Occipital lobe (tissue), 1 donor: ENCODE measurements at regions not wholly inside any gene's neighbourhood (a gene's known extent, or its start where the extent isn't known, plus 50 kb on each side); places are given as distances from the start of the nearest gene placed in this dataset.
"Not testable (repeated sequence)": the region's sequence is repeated elsewhere in the genome, so short reads cannot be mapped to it uniquely, and the experiment has no call there.

Source experiments
- DNase-seq: peaks from one replicate; lab custom pipeline; 2025; lab: John Stamatoyannopoulos, UW

- DNase-seq: no peak
Measured at GRCh38 chr2:8324901-8325300, 357.0 kb upstream of the ID2 start.

- DNase-seq: no peak
Measured at GRCh38 chr2:8327371-8328100, 354.3 kb upstream of the ID2 start.

- no peak for DNase-seq
Measured at GRCh38 chr2:8328217-8328616, 353.6 kb upstream of the ID2 start.

- no peak for DNase-seq
Measured at GRCh38 chr2:8329660-8330622, 351.9 kb upstream of the ID2 start.

- DNase-seq: no peak
Measured at GRCh38 chr2:8331068-8331467, 350.8 kb upstream of the ID2 start.

- no peak for DNase-seq
Measured at GRCh38 chr2:8332646-8333045, 349.2 kb upstream of the ID2 start.

- no peak for DNase-seq
Measured at GRCh38 chr2:8333177-8333831, 348.6 kb upstream of the ID2 start.

- not testable (repeated sequence) for DNase-seq
Measured at GRCh38 chr2:8333832-8334187, 348.0 kb upstream of the ID2 start.

GRCh38 chr2:8334866-8335325 is 347.0 kb upstream of the ID2 start:
- no peak for DNase-seq

- DNase-seq: no peak
Measured at GRCh38 chr2:8335801-8336200, 346.1 kb upstream of the ID2 start.

GRCh38 chr2:8337321-8337720 is 344.5 kb upstream of the ID2 start:
- no peak for DNase-seq

- no peak for DNase-seq
Measured at GRCh38 chr2:8342407-8342806, 339.4 kb upstream of the ID2 start.

GRCh38 chr2:8343031-8343430 is 338.8 kb upstream of the ID2 start:
- DNase-seq: no peak

- no peak for DNase-seq
Measured at GRCh38 chr2:8344144-8345097, 337.4 kb upstream of the ID2 start.

- no peak for DNase-seq
Measured at GRCh38 chr2:8345200-8345599, 336.7 kb upstream of the ID2 start.

GRCh38 chr2:8346208-8346607 is 335.6 kb upstream of the ID2 start:
- no peak for DNase-seq

GRCh38 chr2:8346706-8347430 is 335.0 kb upstream of the ID2 start:
- no peak for DNase-seq

- DNase-seq: not testable (repeated sequence)
Measured at GRCh38 chr2:8348911-8349310, 332.9 kb upstream of the ID2 start.

- DNase-seq: no peak
Measured at GRCh38 chr2:8352296-8352695, 329.6 kb upstream of the ID2 start.

- DNase-seq: no peak
Measured at GRCh38 chr2:8352989-8353388, 328.9 kb upstream of the ID2 start.
